WTC11 (cell line): ENCODE measurements at regions not wholly inside any gene's neighbourhood (a gene's known extent, or its start where the extent isn't known, plus 50 kb on each side); places are given as distances from the start of the nearest gene placed in this dataset.

Experiments used
- ATF2 ChIP-seq: sonication (generic); formaldehyde crosslinking; IDR thresholded peaks from 2 replicates; pipeline ENCODE4 v1.8.1; 2022; ENCODE audit warnings: low read depth, missing genetic modification reagents, borderline replicate concordance
- E2F5 ChIP-seq: sonication (generic); formaldehyde crosslinking; IDR thresholded peaks from 2 replicates; pipeline ENCODE4 v1.8.1; 2022; ENCODE audit warnings: mild to moderate bottlenecking, moderate library complexity, missing genetic modification reagents
- FOXJ3 ChIP-seq: sonication (generic); formaldehyde crosslinking; IDR thresholded peaks from 2 replicates; pipeline ENCODE4 v1.9.0; 2021; ENCODE audit warnings: missing genetic modification reagents, mild to moderate bottlenecking, borderline replicate concordance
- FOXK1 ChIP-seq: sonication (generic); formaldehyde crosslinking; IDR thresholded peaks from 2 replicates; pipeline ENCODE4 v1.8.0; 2022; ENCODE audit warnings: mild to moderate bottlenecking, moderate library complexity, missing genetic modification reagents
- KAT7 ChIP-seq: sonication (generic); formaldehyde crosslinking; IDR thresholded peaks from 2 replicates; pipeline ENCODE4 v1.8.1; 2023; ENCODE audit warnings: missing genetic modification reagents, mild to moderate bottlenecking, borderline replicate concordance
- MAX ChIP-seq: sonication (generic); formaldehyde crosslinking; IDR thresholded peaks from 2 replicates; pipeline ENCODE4 v1.8.0; 2022; ENCODE audit warnings: mild to moderate bottlenecking, missing genetic modification reagents
- NFE2L1 ChIP-seq: sonication (generic); formaldehyde crosslinking; IDR thresholded peaks from 2 replicates; pipeline ENCODE4 v1.8.1; 2023; ENCODE audit warnings: missing genetic modification reagents
- NR1H2 ChIP-seq: sonication (generic); formaldehyde crosslinking; IDR thresholded peaks from 2 replicates; pipeline ENCODE4 v1.9.0; 2021; ENCODE audit warnings: mild to moderate bottlenecking, moderate library complexity, missing genetic modification reagents
- USF2 ChIP-seq: sonication (generic); formaldehyde crosslinking; IDR thresholded peaks from 2 replicates; pipeline ENCODE4 v1.8.1; 2023; ENCODE audit warnings: mild to moderate bottlenecking, missing genetic modification reagents, moderate library complexity
- ZBTB21 ChIP-seq: sonication (generic); formaldehyde crosslinking; IDR thresholded peaks from 2 replicates; pipeline ENCODE4 v1.8.1; 2023; ENCODE audit warnings: mild to moderate bottlenecking, missing genetic modification reagents, borderline replicate concordance
- ZNF671 ChIP-seq: fragments of 250-450 bp; sonication (Bioruptor Pico); IDR thresholded peaks from 2 replicates; pipeline ENCODE4 v1.8.0; 2021; ENCODE audit warnings: mild to moderate bottlenecking
- TF ChIP-seq, protein P1 (sequence below): fragments of 200-600 bp; IDR thresholded peaks from 2 replicates; pipeline ENCODE4 v1.8.0; 2022; ENCODE audit warnings: antibody characterized with exemption

GRCh38 chr9:13917534-13917933 is 396.4 kb downstream of the NFIB start:
- TF ChIP-seq KAT7 (CRISPR knock-in tag) (no peak), FOXJ3 (CRISPR knock-in tag) (no peak), NFE2L1 (no peak), NR1H2 (CRISPR knock-in tag) (no peak), USF2 (CRISPR knock-in tag) (no peak), MAX (CRISPR knock-in tag) (no peak), E2F5 (CRISPR knock-in tag) (no peak), ZNF671 (no peak), ATF2 (no peak), ZBTB21 (CRISPR knock-in tag) (no peak), FOXK1 (CRISPR knock-in tag) (no peak)
- TF ChIP-seq, protein P1, sequence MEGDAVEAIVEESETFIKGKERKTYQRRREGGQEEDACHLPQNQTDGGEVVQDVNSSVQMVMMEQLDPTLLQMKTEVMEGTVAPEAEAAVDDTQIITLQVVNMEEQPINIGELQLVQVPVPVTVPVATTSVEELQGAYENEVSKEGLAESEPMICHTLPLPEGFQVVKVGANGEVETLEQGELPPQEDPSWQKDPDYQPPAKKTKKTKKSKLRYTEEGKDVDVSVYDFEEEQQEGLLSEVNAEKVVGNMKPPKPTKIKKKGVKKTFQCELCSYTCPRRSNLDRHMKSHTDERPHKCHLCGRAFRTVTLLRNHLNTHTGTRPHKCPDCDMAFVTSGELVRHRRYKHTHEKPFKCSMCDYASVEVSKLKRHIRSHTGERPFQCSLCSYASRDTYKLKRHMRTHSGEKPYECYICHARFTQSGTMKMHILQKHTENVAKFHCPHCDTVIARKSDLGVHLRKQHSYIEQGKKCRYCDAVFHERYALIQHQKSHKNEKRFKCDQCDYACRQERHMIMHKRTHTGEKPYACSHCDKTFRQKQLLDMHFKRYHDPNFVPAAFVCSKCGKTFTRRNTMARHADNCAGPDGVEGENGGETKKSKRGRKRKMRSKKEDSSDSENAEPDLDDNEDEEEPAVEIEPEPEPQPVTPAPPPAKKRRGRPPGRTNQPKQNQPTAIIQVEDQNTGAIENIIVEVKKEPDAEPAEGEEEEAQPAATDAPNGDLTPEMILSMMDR = no peak
